Smooth muscle cell (in vitro differentiated cells): ENCODE measurements at regions not wholly inside any gene's neighbourhood (a gene's known extent, or its start where the extent isn't known, plus 50 kb on each side); places are given as distances from the start of the nearest gene placed in this dataset.

Experiments
- DNase-seq: peaks from one replicate; lab custom pipeline; 2025; ENCODE audit not compliant: unreplicated experiment; lab: John Stamatoyannopoulos, UW
- H2AFZ ChIP-seq: fragments of 200-600 bp; sonication (generic); 2 replicates; pipeline ENCODE4 v1.6.0; 2016; ENCODE audit warnings: antibody characterized with exemption, low read depth, mild to moderate bottlenecking
- H3F3A ChIP-seq: fragments of 200-600 bp; sonication (generic); 2 replicates; pipeline ENCODE4 v1.6.0; 2017; ENCODE audit warnings: antibody characterized with exemption, low read depth
- H3K27ac ChIP-seq: fragments of 200-600 bp; sonication (generic); 2 replicates; pipeline ENCODE4 v1.5.1; 2016; ENCODE audit warnings: low read depth, mild to moderate bottlenecking
- H3K27me3 ChIP-seq: fragments of 200-600 bp; sonication (generic); 2 replicates; pipeline ENCODE4 v1.6.1; 2016; ENCODE audit warnings: low read depth, mild to moderate bottlenecking
- H3K36me3 ChIP-seq: fragments of 200-600 bp; sonication (generic); 2 replicates; pipeline ENCODE4 v1.5.1; 2016; ENCODE audit warnings: low read depth
- H3K4me1 ChIP-seq: fragments of 200-600 bp; sonication (generic); 2 replicates; pipeline ENCODE4 v1.5.1; 2016; ENCODE audit warnings: low read depth
- H3K4me2 ChIP-seq: fragments of 200-600 bp; sonication (generic); 2 replicates; pipeline ENCODE4 v1.6.0; 2016; ENCODE audit warnings: mild to moderate bottlenecking
- H3K4me3 ChIP-seq: fragments of 200-600 bp; sonication (generic); 2 replicates; pipeline ENCODE4 v1.5.1; 2016; ENCODE audit warnings: mild to moderate bottlenecking
- H3K79me2 ChIP-seq: fragments of 200-600 bp; sonication (generic); 2 replicates; pipeline ENCODE4 v1.6.0; 2016; ENCODE audit warnings: low read depth, mild to moderate bottlenecking
- H3K9ac ChIP-seq: fragments of 200-600 bp; sonication (generic); 2 replicates; pipeline ENCODE4 v1.6.0; 2016; ENCODE audit warnings: low read depth
- H3K9me3 ChIP-seq: fragments of 200-600 bp; sonication (generic); replicated peaks from 2 replicates; pipeline ENCODE4 v1.5.1; 2016; ENCODE audit warnings: low read depth
- H4K20me1 ChIP-seq: fragments of 200-600 bp; sonication (generic); 2 replicates; pipeline ENCODE4 v1.6.0; 2016; ENCODE audit warnings: low read depth
- CTCF ChIP-seq: fragments of 200-600 bp; sonication (generic); IDR thresholded peaks from 2 replicates; pipeline ENCODE4 v1.5.1; 2017; ENCODE audit warnings: borderline replicate concordance, mild to moderate bottlenecking, antibody characterized with exemption; ENCODE audit not compliant: insufficient read depth, poor library complexity, severe bottlenecking
- WGBS: methylation state at CpG from one replicate; pipeline ENCODE4 v1.1.7; 2016; ENCODE audit warnings: low lambda C conversion rate; 5-methylcytosine and 5-hydroxymethylcytosine counted together

DNA sequence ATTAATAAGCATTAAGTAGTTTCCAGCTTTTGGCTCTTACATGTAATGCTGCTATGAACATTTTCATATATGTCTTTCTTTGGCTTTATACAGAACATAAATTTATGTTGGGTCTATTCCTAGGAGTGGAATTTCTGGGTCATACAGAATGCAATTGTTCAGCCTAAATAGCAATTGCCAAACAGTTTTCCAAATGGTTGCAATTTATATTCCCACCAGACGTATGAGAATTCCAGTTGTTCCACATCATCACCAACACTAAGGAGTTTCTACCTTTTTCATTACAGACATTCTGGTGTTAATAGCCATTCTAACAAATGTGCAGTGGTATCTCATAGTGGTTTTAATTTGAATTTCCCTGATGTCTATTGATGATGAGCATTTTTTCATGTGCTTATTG lies 160.1 kb upstream of the TMC3 start:
- Histone ChIP-seq H3K79me2 (no peaks in the 10 kb centered on the region), H3K27me3 (no peaks in the 10 kb centered on the region), H3K4me1 (peaks cover 8% of the 10 kb centered on the region), H3K4me3 (no peak overlapping the region), H3K9ac (no peak overlapping the region), H3F3A (no peaks in the 10 kb centered on the region), H4K20me1 (no peaks in the 10 kb centered on the region), H3K4me2 (no peak overlapping the region), H3K36me3 (no peaks in the 10 kb centered on the region), H2AFZ (no peak overlapping the region), H3K27ac (no peak overlapping the region), H3K9me3 (no peaks in the 10 kb centered on the region)
- no peak for DNase-seq
- WGBS, result 96% methylated on average over 1 of the region's 1 CpG
- TF ChIP-seq CTCF, result no peak

GRCh38 chr15:81532001-81532400 lies 158.0 kb upstream of the TMC3 start:
- Histone ChIP-seq H3K79me2 (no peaks in the 10 kb centered on the region), H3K9me3 (no peaks in the 10 kb centered on the region), H3K4me1 (peaks cover 8% of the 10 kb centered on the region), H3K27me3 (no peaks in the 10 kb centered on the region), H3K4me3 (no peak overlapping the region), H3K36me3 (no peaks in the 10 kb centered on the region), H2AFZ (peak overlapping the region; percentile 39), H3F3A (no peaks in the 10 kb centered on the region), H3K9ac (no peak overlapping the region), H3K27ac (no peak overlapping the region), H3K4me2 (peak overlapping the region; percentile 16), H4K20me1 (no peaks in the 10 kb centered on the region)
- WGBS, result 97% methylated on average over 1 of the region's 1 CpG
- DNase-seq, result no peak
- no peak for TF ChIP-seq CTCF

DNA sequence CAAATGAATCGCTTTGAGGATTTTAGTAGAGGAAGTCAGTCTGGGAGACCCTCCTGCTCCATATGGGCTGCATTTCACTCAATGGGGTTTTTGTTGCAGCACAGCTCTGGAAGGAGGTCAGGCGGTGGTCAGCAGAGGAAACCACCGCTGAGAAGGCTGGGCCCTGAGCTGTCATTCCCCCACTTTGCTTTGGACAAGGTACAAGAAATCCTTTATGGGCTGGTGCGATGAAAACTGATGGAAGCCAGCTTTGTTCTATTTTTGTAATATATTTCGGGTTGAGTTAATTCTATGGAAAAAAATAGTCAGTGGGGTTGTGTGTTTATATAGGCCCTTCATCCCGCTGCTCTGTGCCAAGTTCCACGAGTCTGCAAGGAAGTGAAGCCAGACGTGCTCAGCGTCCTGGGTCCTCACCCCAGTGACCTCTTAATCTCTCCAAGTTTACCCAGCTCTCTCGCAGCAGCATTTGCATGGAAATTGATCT lies 157.1 kb upstream of the TMC3 start:
- peak overlapping the region; percentile 39 for H2AFZ ChIP-seq
- H3K4me1 ChIP-seq, result peaks cover 8% of the 10 kb centered on the region
- no peaks in the 10 kb centered on the region for H3F3A ChIP-seq
- H3K4me3 ChIP-seq, result no peak overlapping the region
- H3K27me3 ChIP-seq, result no peaks in the 10 kb centered on the region
- H3K27ac ChIP-seq, result no peak overlapping the region
- DNase-seq, result no peak
- H4K20me1 ChIP-seq, result no peaks in the 10 kb centered on the region
- no peak for TF ChIP-seq CTCF
- H3K9me3 ChIP-seq, result no peaks in the 10 kb centered on the region
- H3K4me2 ChIP-seq, result peak overlapping the region; percentile 16
- H3K79me2 ChIP-seq, result no peaks in the 10 kb centered on the region
- no peaks in the 10 kb centered on the region for H3K36me3 ChIP-seq
- 26% methylated on average over 10 of the region's 10 CpGs for WGBS
- H3K9ac ChIP-seq, result no peak overlapping the region

- no peak for TF ChIP-seq CTCF
- H3K4me2 ChIP-seq, result peak overlapping the region; percentile 16
Observed at GRCh38 chr15:81530271-81530691, 156.3 kb upstream of the TMC3 start.

More at GRCh38 chr15:81530271-81530691, 156.3 kb upstream of the TMC3 start:
- H3K9ac ChIP-seq, result no peak overlapping the region
- peak overlapping the region; percentile 39 for H2AFZ ChIP-seq
- H3K79me2 ChIP-seq, result no peaks in the 10 kb centered on the region
- no peaks in the 10 kb centered on the region for H3K27me3 ChIP-seq
- WGBS, result 58% methylated on average over 3 of the region's 3 CpGs
- no peaks in the 10 kb centered on the region for H3F3A ChIP-seq
- H3K4me3 ChIP-seq, result no peak overlapping the region
- H4K20me1 ChIP-seq, result no peaks in the 10 kb centered on the region
- DNase-seq, result no peak
- peaks cover 8% of the 10 kb centered on the region for H3K4me1 ChIP-seq
- no peaks in the 10 kb centered on the region for H3K36me3 ChIP-seq
- H3K9me3 ChIP-seq, result no peaks in the 10 kb centered on the region
- no peak overlapping the region for H3K27ac ChIP-seq
